Ectodermal cell (in vitro differentiated cells): ENCODE measurements at regions not wholly inside any gene's neighbourhood (a gene's known extent, or its start where the extent isn't known, plus 50 kb on each side); places are given as distances from the start of the nearest gene placed in this dataset.

Source experiments
- H3K27ac ChIP-seq: 2 replicates; pipeline ENCODE4 v1.7.0; 2013; ENCODE audit warnings: mild to moderate bottlenecking, low read depth, low read length; ENCODE audit not compliant: insufficient read depth, poor library complexity, severe bottlenecking
- H3K27me3 ChIP-seq: 2 replicates; pipeline ENCODE4 v1.7.0; 2013; ENCODE audit warnings: mild to moderate bottlenecking, low read length; ENCODE audit not compliant: insufficient read depth, control insufficient read depth, poor library complexity, severe bottlenecking
- H3K36me3 ChIP-seq: one replicate; pipeline ENCODE4 v1.7.0; 2013; ENCODE audit warnings: low read length; ENCODE audit not compliant: control insufficient read depth, insufficient read depth
- H3K4me1 ChIP-seq: one replicate; pipeline ENCODE4 v1.7.0; 2013; ENCODE audit warnings: low read length; ENCODE audit not compliant: control insufficient read depth, insufficient read depth
- H3K4me3 ChIP-seq: 2 replicates; pipeline ENCODE4 v1.7.0; 2013; ENCODE audit warnings: low read depth, low read length, control low read depth; ENCODE audit not compliant: insufficient read depth
- H3K9me3 ChIP-seq: 2 replicates; pipeline ENCODE4 v1.7.0; 2013; ENCODE audit warnings: mild to moderate bottlenecking, low read length, moderate library complexity; ENCODE audit not compliant: control insufficient read depth
- WGBS, 2 experiments: methylation state at CpG; one replicate each; pipeline ENCODE4 v1.1.7; 2013; ENCODE audit warnings: missing lambda C conversion rate in 2 of 2; 5-methylcytosine and 5-hydroxymethylcytosine counted together

DNA sequence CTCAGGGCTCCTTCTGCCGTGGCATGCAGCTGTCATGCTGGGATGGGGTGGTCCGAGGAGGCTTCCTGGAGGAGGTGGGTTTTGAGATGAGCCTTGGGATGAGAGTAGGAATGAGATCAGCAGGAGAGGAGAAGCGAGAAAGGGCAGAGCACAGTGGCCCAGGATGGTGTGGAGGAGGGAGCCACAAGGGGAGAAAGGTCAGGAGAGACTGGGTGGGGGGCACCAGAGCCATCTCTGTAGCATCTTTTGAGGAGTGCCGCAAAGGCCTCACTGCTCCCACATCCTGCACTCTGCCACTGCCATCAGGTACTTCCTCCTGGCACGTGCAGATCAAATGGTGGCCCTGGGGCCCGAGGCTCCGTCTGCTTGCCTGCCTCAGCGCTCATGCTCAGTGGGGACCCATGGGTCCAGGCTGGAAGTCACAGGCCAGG is 150.2 kb downstream of the MACROH2A1 start:
- no peak overlapping the region for H3K4me3 ChIP-seq
- no peaks in the 10 kb centered on the region for H3K9me3 ChIP-seq
- H3K27ac ChIP-seq: no peak overlapping the region
- H3K4me1 ChIP-seq: peaks cover 3% of the 10 kb centered on the region
- no peaks in the 10 kb centered on the region for H3K36me3 ChIP-seq
- no peaks in the 10 kb centered on the region for H3K27me3 ChIP-seq
- 93 to 94% methylated on average over 8 of the region's 8 CpGs for WGBS, 2 experiments

DNA sequence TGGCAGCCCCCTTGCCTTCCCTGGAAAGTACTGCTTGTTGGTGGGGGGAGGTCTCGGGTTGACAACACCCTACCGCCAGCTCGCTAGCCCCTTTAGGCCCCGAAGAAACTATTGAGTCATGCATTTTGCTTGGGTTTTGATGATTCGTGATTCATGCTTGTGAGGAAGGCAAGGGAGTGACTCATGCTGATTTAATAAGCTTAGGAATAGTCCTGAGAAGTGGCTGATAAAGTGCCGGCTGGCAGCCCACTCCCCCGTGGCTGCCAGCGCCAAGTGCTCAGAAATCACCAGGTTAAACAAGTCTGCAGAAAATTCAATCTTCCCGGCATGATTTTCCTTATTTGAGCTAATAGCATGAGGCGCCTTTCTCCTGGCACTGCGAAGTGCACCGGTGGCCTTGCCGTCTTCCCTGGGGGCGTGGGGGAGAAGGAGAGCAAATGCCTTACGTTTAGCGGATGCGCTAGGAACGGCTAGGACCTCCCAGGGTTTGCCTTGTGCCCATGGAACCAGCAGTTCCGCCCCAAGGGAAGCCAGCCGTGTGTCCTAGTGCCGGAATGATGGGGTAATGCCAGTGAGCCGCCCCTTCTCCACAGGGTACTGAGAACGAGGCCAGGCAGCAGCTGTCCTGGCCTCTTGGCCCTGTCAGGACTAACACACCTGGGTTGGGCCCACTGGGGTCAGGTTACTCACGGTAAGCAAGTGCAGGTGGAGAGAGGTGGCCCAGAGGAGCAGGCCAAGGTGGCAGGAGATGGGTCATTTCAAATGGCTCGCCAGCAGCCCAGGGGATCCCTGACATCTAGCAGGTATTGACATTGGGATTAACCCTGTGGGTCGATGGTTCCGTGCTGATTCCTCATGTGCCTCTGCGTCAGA is 151.9 kb downstream of the MACROH2A1 start:
- no peak overlapping the region for H3K4me3 ChIP-seq

DNA sequence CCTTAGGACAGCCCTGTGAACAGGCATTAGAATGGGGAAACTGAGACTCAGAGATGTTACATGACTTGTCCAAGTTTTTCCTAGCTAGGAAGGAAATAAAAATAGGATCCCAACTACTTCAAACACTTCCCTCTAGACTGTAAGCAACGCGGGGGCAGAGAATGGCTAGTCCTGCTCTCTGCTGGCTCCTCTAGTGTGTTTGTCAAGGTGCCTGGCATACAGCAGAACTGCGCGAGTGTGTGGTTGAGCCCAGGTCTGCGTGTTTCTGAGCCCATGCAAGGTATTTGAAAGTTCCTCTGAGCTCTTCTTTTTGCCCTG is 152.5 kb downstream of the MACROH2A1 start:
- Histone ChIP-seq H3K27ac (no peak overlapping the region), H3K4me3 (no peak overlapping the region), H3K4me1 (peaks cover 3% of the 10 kb centered on the region), H3K36me3 (no peaks in the 10 kb centered on the region), H3K27me3 (no peaks in the 10 kb centered on the region), H3K9me3 (no peaks in the 10 kb centered on the region)
- 82 to 84% methylated on average over 5 of the region's 5 CpGs for WGBS, 2 experiments

More for the DNA sequence above, 151.9 kb downstream of the MACROH2A1 start:
- no peak overlapping the region for H3K27ac ChIP-seq
- peaks cover 3% of the 10 kb centered on the region for H3K4me1 ChIP-seq
- WGBS, 2 experiments: 80 to 83% methylated on average over 28 of the region's 28 CpGs
- no peaks in the 10 kb centered on the region for H3K36me3 ChIP-seq
- H3K27me3 ChIP-seq: no peaks in the 10 kb centered on the region
- H3K9me3 ChIP-seq: no peaks in the 10 kb centered on the region

DNA sequence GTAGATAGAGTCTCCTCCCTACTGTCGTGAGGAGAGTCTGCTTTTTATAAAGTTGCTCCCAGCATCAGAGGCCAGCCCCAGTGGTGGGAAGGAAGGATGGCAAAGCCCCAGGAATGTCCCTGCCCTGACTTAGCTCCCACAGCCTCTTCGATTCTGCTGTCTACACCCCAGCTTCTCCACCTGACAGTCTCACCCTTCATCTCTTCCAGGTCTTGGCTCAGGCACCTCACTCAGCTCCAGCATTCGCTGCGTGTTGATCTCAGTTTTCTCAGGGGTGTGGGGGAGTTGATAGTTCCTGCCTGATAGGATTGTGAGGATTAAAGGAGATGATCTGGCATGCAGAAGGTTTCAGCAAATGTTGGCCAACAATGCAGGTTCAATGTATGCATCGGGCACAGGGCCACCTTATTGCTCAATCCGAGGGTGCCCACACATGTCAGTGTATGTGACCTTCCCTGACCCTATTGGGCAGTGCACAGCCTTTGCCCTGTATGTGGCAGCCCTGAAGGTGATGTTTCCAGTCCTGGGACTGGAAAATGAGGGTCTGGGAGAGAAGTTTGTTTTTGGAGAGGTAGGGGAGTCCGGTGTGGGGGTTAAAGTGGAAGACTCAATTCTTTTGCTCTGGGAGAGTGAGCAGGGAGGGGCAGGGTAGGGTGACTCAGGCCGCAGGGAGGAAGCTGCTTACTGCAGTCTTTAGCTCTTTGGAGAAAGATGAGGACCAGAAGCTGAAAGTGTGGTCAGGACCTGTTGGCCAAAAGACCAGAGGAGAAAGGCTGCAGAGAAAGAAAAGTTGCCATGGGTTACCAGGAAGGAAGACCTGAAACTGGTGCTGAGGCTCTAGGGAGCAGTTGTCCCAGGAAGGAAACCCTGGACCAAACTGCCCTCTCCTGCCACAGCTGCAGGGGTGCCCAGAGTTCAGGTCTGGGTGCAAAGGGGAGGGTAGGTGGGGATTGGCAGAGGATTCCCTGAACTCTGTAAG is 153.2 kb downstream of the MACROH2A1 start:
- Histone ChIP-seq H3K36me3 (no peaks in the 10 kb centered on the region), H3K9me3 (no peaks in the 10 kb centered on the region), H3K27ac (no peak overlapping the region), H3K4me3 (no peak overlapping the region), H3K4me1 (peaks cover 3% of the 10 kb centered on the region), H3K27me3 (no peaks in the 10 kb centered on the region)
- 88 to 89% methylated on average over 8 of the region's 8 CpGs for WGBS, 2 experiments

DNA sequence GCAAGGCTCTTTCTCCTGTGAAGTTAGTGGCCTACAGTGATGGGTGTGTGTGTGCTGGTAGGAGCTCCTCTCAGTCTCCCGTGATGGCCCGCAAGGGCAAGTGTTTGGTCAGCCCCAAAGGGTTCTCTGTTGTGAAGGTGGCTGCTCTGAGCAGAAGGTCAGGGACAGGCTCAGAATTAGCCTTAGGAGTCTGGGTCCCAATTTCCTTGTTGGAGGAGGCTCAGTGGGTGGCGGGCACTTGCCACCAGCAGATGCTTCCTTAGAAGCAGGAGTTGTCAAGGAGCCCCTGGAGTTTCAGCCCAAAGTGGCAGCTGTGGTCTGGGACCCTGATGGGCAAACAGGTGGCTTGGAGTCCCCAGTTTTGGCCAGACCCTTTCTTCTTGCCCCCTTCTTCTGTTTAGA is 154.4 kb downstream of the MACROH2A1 start:
- no peaks in the 10 kb centered on the region for H3K36me3 ChIP-seq
- peaks cover 3% of the 10 kb centered on the region for H3K4me1 ChIP-seq
- no peaks in the 10 kb centered on the region for H3K9me3 ChIP-seq
- no peak overlapping the region for H3K4me3 ChIP-seq
- H3K27ac ChIP-seq: no peak overlapping the region
- H3K27me3 ChIP-seq: no peaks in the 10 kb centered on the region
- WGBS, 2 experiments: 96 to 98% methylated on average over 3 of the region's 3 CpGs

DNA sequence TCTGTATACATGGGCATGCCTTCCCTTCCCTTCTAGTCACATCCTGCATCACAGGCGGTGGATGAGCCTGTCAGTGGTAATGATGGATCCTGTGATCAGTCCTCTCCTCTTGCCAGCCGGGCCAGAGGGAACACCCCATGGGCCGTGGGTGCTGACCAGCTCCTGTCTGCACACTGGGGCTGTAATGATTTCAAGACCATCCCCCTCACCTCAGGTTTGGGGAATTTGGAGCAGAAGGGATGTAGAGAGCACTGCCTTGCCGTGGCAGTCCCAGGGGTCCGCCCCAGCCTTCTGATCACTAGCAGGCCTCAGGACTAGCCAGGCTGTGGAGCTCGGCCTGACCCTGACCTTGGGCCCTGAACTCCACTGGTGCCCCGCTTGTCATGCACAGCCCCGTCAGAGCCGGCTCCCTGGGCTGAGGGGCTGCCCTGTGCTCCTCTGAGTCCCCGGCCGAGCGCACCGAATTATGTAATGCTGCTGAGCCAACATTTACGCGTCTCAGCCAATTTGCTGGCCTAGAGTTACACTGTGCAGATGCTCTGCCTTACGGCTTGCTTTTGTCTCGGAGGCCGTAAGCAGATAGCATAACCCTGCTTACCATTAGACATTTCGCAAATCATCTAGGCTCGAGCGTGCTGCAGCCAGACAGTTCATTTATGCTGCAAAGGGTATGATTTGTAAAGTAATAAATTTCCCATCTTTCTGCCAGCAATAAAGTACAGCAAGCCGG is 155.3 kb downstream of the MACROH2A1 start:
- WGBS, 2 experiments: 93% methylated on average over 22 of the region's 22 CpGs
- H3K27ac ChIP-seq: no peak overlapping the region

DNA sequence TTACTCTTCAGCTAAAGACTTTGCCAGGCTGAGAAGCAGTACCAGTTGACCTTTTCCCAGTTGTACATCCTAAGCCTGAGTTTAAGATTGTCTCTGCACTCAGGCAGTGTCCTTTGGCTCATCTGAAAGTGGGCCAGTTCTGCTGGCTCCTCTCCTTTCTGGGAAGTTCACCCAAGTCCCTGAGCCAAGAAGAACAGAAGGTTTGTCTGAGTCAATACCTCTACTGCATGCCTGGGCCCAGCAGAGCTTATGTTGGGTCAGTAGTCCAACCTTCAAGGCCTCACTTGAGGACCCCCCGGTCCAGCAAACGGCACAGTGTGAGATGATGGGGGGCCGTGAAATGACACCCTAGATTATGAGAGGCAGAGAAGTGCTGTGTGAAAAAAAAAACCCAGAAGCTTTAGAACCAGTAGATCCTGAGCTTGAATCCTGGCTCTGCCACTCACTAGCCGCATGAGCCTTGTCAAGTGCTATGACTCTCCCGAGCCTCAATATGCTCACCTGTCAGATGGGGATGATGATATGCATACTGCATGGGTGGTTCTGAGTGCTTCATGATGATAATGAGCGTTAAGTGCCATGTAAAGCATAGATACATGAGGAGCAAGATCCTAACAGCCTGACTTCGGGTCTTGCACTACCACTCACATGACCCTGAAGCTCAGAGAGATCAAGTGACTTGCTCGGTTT is 156.0 kb downstream of the MACROH2A1 start:
- no peaks in the 10 kb centered on the region for H3K27me3 ChIP-seq
- H3K9me3 ChIP-seq: no peaks in the 10 kb centered on the region
- H3K4me1 ChIP-seq: peaks cover 3% of the 10 kb centered on the region
- no peak overlapping the region for H3K4me3 ChIP-seq
- no peaks in the 10 kb centered on the region for H3K36me3 ChIP-seq
- no peak overlapping the region for H3K27ac ChIP-seq
- 96 to 97% methylated on average over 8 of the region's 8 CpGs for WGBS, 2 experiments

More for the DNA sequence above, 155.3 kb downstream of the MACROH2A1 start:
- Histone ChIP-seq H3K27me3 (no peaks in the 10 kb centered on the region), H3K4me3 (no peak overlapping the region), H3K9me3 (no peaks in the 10 kb centered on the region), H3K36me3 (no peaks in the 10 kb centered on the region), H3K4me1 (peaks cover 3% of the 10 kb centered on the region)

DNA sequence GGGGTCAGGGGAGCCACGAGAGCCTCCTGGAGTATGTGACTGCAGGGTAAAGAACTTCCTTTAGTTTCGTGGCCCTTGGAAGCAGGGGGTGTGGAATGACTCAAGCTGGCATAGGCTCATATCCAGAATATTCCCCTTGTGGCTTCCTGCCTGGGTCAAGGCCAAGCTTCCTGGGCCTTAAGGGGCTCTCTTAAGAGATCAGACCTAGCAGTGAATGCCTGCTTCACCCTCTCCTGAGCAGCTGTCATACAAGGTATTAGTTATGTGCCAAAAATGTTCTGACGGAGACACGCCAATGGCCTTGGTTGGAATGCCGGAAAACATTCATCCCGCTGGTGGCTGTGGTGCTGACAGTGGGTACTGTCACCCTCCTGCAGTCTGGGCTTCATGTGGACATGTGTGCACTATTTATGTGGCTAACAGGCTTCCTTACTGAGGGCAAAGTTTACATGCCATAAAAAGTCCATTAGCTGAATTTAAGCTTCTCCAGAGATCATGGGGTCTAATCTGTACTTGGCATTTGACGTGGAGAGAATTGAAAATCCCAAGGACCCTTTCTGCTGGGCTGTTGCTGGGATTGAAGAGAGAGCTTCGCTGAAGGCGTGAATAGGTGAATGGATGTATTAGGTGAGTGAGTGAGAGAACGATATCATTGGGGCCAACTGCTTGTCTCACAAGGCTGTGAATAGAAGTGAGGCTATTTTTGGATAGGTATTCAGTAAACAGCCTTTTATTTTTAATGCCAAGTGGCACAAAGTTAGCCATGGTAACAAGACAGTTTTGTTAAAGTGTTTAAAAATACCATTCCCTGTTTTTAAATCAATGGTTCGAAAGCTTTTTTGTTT is 156.8 kb downstream of the MACROH2A1 start:
- Histone ChIP-seq H3K27ac (no peak overlapping the region), H3K9me3 (no peaks in the 10 kb centered on the region), H3K4me3 (no peak overlapping the region), H3K4me1 (peaks cover 3% of the 10 kb centered on the region), H3K27me3 (no peaks in the 10 kb centered on the region), H3K36me3 (no peaks in the 10 kb centered on the region)
- 90 to 91% methylated on average over 11 of the region's 11 CpGs for WGBS, 2 experiments

DNA sequence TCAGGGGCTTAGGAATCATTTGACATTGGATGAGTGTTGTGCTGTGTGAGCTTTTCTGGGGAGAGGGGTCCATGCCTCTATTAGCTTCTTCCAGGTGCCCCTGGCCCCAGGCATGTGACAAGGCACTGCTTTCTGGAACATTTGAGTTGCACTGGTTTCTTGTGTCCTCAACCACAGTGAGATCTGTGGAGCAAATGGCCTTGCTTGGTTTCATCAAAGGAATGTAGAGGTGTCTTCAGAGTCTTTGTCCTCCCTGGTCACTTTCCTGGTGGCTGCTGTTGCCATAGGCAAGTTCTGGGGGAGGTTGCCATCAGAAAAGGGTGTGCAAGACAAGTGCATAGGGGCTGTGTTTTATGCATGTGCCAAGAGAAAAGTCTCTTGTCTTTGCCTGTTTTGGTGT is 157.5 kb downstream of the MACROH2A1 start:
- no peak overlapping the region for H3K27ac ChIP-seq
- peaks cover 3% of the 10 kb centered on the region for H3K4me1 ChIP-seq
- no peaks in the 10 kb centered on the region for H3K9me3 ChIP-seq
- no peaks in the 10 kb centered on the region for H3K27me3 ChIP-seq
- no peaks in the 10 kb centered on the region for H3K36me3 ChIP-seq
- H3K4me3 ChIP-seq: no peak overlapping the region
